Vagina (tissue), 2 donors: ENCODE measurements at regions not wholly inside any gene's neighbourhood (a gene's known extent, or its start where the extent isn't known, plus 50 kb on each side); places are given as distances from the start of the nearest gene placed in this dataset.

Source experiments
- POLR2A ChIP-seq, 2 donors: fragments of 450-650 bp; IDR thresholded peaks; one replicate each; pipeline ENCODE4 v1.6.1; 2017; ENCODE audit warnings: antibody characterized with exemption in 2 of 2, mild to moderate bottlenecking in 2 of 2, moderate library complexity in 2 of 2
- POLR2AphosphoS5 ChIP-seq, 2 donors: sonication (generic); formaldehyde crosslinking; IDR thresholded peaks; one replicate each; pipeline ENCODE4 v1.9.0; 2017; ENCODE audit warnings: antibody characterized with exemption in 2 of 2, mild to moderate bottlenecking in 2 of 2, low read depth in 1 of 2; ENCODE audit not compliant: insufficient read depth in 1 of 2
- TF ChIP-seq, protein P1 (sequence below), 3 experiments: fragments of 450-650 bp in 2 of 3; fragments of 200-600 bp in 1 of 3; sonication (generic) in 1 of 3; IDR thresholded peaks; one replicate each; pipeline ENCODE4 v1.5.1; 2017 to 2019; ENCODE audit warnings: antibody characterized with exemption in 3 of 3, mild to moderate bottlenecking in 2 of 3, moderate library complexity in 2 of 3

DNA sequence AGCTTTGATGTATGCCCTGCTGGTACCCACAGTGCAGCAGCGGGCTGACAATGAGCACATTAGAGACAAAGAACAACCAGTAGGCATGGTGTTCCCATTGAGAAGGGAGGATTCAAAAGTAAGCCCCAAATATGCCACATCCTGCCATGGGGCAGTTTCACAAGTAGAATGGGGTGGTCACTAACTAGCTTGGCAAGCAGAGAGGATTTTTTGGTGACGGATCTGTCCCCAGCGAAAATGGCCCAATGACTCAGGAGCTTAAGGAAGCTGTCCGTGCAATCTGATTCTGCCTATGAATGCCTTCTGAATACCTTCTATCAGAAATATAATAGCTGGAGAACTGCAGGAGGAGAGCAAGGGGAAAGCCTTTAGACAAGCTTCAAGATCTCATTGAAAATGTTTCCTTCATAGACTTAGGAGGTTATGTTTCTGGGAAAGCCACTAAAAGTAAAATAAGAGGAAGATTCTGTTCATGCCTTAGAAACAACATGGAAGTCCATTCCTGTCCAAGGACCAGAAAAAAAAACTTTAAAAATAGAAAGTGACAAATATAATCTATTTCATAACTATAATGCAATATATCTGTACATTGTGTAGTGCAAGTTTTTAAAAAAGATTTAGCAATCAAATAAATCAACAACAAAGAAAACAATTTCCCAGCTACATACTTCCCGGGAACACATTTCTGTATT, 117.5 kb upstream of the SLC14A2 start:
- TF ChIP-seq, protein P1, sequence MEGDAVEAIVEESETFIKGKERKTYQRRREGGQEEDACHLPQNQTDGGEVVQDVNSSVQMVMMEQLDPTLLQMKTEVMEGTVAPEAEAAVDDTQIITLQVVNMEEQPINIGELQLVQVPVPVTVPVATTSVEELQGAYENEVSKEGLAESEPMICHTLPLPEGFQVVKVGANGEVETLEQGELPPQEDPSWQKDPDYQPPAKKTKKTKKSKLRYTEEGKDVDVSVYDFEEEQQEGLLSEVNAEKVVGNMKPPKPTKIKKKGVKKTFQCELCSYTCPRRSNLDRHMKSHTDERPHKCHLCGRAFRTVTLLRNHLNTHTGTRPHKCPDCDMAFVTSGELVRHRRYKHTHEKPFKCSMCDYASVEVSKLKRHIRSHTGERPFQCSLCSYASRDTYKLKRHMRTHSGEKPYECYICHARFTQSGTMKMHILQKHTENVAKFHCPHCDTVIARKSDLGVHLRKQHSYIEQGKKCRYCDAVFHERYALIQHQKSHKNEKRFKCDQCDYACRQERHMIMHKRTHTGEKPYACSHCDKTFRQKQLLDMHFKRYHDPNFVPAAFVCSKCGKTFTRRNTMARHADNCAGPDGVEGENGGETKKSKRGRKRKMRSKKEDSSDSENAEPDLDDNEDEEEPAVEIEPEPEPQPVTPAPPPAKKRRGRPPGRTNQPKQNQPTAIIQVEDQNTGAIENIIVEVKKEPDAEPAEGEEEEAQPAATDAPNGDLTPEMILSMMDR (IDR thresholded peaks at IDR 0.05): no peak
- no peak for TF ChIP-seq POLR2A (IDR thresholded peaks at IDR 0.05)
- no peak for TF ChIP-seq POLR2AphosphoS5 (IDR thresholded peaks at IDR 0.05; ENCODE audit: insufficient read depth in 1 of 2, low read depth in 1 of 2)
